Endodermal cell (in vitro differentiated cells): ENCODE measurements at regions not wholly inside any gene's neighbourhood (a gene's known extent, or its start where the extent isn't known, plus 50 kb on each side); places are given as distances from the start of the nearest gene placed in this dataset.
A peak's percentile ranks its signal among the peaks of the same experiment; 100 is the strongest.

Experiments used
- DNase-seq: peaks from one replicate; pipeline ENCODE4 v3.0.0-alpha.2; 2017
- H3K27ac ChIP-seq: 2 replicates; pipeline ENCODE4 v1.5.1; 2013; ENCODE audit warnings: mild to moderate bottlenecking, low read depth, low read length, moderate library complexity
- H3K27me3 ChIP-seq: 2 replicates; pipeline ENCODE4 v1.6.1; 2013; ENCODE audit warnings: mild to moderate bottlenecking, low read length, moderate library complexity; ENCODE audit not compliant: insufficient read depth, control insufficient read depth, poor library complexity, severe bottlenecking
- H3K36me3 ChIP-seq: 2 replicates; pipeline ENCODE4 v1.7.0; 2013; ENCODE audit warnings: mild to moderate bottlenecking, low read length, moderate library complexity; ENCODE audit not compliant: control insufficient read depth, insufficient read depth
- H3K4me1 ChIP-seq: one replicate; pipeline ENCODE4 v1.7.0; 2013; ENCODE audit warnings: low read length; ENCODE audit not compliant: control insufficient read depth, insufficient read depth
- H3K4me3 ChIP-seq: 2 replicates; pipeline ENCODE4 v1.5.1; 2013; ENCODE audit warnings: mild to moderate bottlenecking, low read length, moderate library complexity
- H3K9ac ChIP-seq: 2 replicates; pipeline ENCODE4 v1.6.1; 2013; ENCODE audit warnings: mild to moderate bottlenecking, low read length, moderate library complexity; ENCODE audit not compliant: poor library complexity, severe bottlenecking; ENCODE audit errors: extremely low read depth
- H3K9me3 ChIP-seq: 2 replicates; pipeline ENCODE4 v1.6.1; 2013; ENCODE audit warnings: mild to moderate bottlenecking, low read length, moderate library complexity; ENCODE audit not compliant: control insufficient read depth
- H3K27ac Mint-ChIP-seq: 2 replicates; pipeline ENCODE4 v1.8.0; 2020; ENCODE audit warnings: mixed read lengths
- H3K27me3 Mint-ChIP-seq: 2 replicates; pipeline ENCODE4 v1.8.0; 2021; ENCODE audit warnings: mild to moderate bottlenecking, mixed read lengths; ENCODE audit not compliant: insufficient read depth
- H3K36me3 Mint-ChIP-seq: 2 replicates; pipeline ENCODE4 v1.8.0; 2020; ENCODE audit warnings: low read depth, mixed read lengths
- H3K4me1 Mint-ChIP-seq: 2 replicates; pipeline ENCODE4 v1.8.0; 2020; ENCODE audit warnings: mixed read lengths
- H3K4me3 Mint-ChIP-seq: 2 replicates; pipeline ENCODE4 v1.8.0; 2020; ENCODE audit warnings: mild to moderate bottlenecking, moderate library complexity, mixed read lengths
- H3K9me3 Mint-ChIP-seq: 2 replicates; pipeline ENCODE4 v1.8.0; 2020; ENCODE audit warnings: mild to moderate bottlenecking, mixed read lengths
- CTCF ChIP-seq: fragments of 200-600 bp; sonication (generic); conservative IDR thresholded peaks from 2 replicates; pipeline ENCODE4 v1.5.0; 2021; ENCODE audit warnings: antibody characterized with exemption, mild to moderate bottlenecking
- WGBS, 2 experiments: methylation state at CpG; one replicate each; pipeline versions ENCODE4 v1.1.5 to v1.1.7; 2013; ENCODE audit warnings: missing lambda C conversion rate in 2 of 2, mixed read lengths in 1 of 2; ENCODE audit not compliant: insufficient coverage in 1 of 2, insufficient read length in 1 of 2; 5-methylcytosine and 5-hydroxymethylcytosine counted together

DNA sequence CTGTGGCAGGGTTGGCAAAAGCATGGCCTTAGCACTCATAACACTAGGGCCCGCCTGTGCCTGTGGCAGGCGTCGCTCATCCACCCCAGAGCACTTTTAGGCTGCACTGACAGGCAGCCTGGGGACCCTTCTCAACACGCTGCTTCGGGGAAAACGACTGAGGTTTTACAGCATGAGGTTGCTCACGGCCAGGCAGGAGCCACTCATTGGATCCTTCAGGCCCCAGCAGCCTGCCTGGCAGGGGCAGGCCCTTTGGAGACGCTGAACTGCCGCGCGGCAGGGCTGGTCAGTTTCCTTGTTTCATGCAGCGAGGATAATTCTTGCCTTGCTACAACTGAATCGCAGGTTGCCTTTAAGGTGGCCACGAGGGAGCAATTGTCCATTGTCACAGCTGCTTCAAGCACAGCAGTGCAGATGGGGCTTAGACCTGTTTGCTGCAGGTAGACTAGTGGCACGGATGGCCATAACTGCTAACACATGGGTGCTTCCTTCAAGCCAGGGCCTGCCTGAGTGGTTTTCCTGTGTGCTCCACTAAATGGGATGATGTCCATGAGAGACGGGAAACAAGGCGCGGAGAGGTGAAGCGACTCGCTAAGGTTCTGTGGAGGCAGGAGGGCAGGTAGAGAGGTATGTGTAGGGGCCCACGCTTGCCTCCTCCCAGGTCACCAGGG lies 49.9 kb upstream of the HS6ST1 start:
- no peak overlapping the region for H3K9ac ChIP-seq
- peaks cover 7% of the 10 kb centered on the region for H3K36me3 Mint-ChIP-seq
- no peak overlapping the region for H3K4me3 ChIP-seq
- H3K36me3 ChIP-seq, result no peaks in the 10 kb centered on the region
- no peak for TF ChIP-seq CTCF
- 93 to 94% methylated on average over 18 to 21 of the region's 21 CpGs for WGBS, 2 experiments
- H3K9me3 ChIP-seq, result no peaks in the 10 kb centered on the region
- H3K4me3 Mint-ChIP-seq, result no peak overlapping the region
- H3K27ac ChIP-seq, result peak overlapping the region; percentile 99
- no peak overlapping the region for H3K27ac Mint-ChIP-seq
- H3K27me3 Mint-ChIP-seq, result no peaks in the 10 kb centered on the region
- H3K27me3 ChIP-seq, result no peaks in the 10 kb centered on the region
- H3K4me1 Mint-ChIP-seq, result peaks cover 5% of the 10 kb centered on the region
- peaks cover 2% of the 10 kb centered on the region for H3K4me1 ChIP-seq
- H3K9me3 Mint-ChIP-seq, result peaks cover 20% of the 10 kb centered on the region
- DNase-seq, result peak; percentile 45

GRCh38 chr2:128369108-128369555 lies 50.5 kb upstream of the HS6ST1 start:
- H3K27me3 Mint-ChIP-seq, result no peaks in the 10 kb centered on the region
- no peak overlapping the region for H3K4me3 ChIP-seq
- no peaks in the 10 kb centered on the region for H3K4me1 Mint-ChIP-seq
- no peaks in the 10 kb centered on the region for H3K36me3 ChIP-seq
- peak overlapping the region; percentile 99 for H3K27ac ChIP-seq
- H3K27me3 ChIP-seq, result no peaks in the 10 kb centered on the region
- H3K9me3 Mint-ChIP-seq, result peaks cover 20% of the 10 kb centered on the region
- no peak for TF ChIP-seq CTCF
- WGBS, 2 experiments, result 60 to 75% methylated on average over 4 to 12 of the region's 12 CpGs
- no peaks in the 10 kb centered on the region for H3K9me3 ChIP-seq
- H3K4me1 ChIP-seq, result no peaks in the 10 kb centered on the region
- peak; percentile 63 for DNase-seq
- H3K9ac ChIP-seq, result no peak overlapping the region
- H3K4me3 Mint-ChIP-seq, result no peak overlapping the region
- H3K27ac Mint-ChIP-seq, result no peak overlapping the region
- peaks cover 7% of the 10 kb centered on the region for H3K36me3 Mint-ChIP-seq

- no peak overlapping the region for H3K27ac Mint-ChIP-seq
- Histone ChIP-seq H3K27me3 (no peaks in the 10 kb centered on the region), H3K9me3 (no peaks in the 10 kb centered on the region), H3K9ac (no peak overlapping the region), H3K4me3 (no peak overlapping the region), H3K27ac (peak overlapping the region; percentile 99), H3K4me1 (no peaks in the 10 kb centered on the region), H3K36me3 (no peaks in the 10 kb centered on the region)
- DNase-seq, result peak; percentile 42
- no peaks in the 10 kb centered on the region for H3K27me3 Mint-ChIP-seq
- no peak overlapping the region for H3K4me3 Mint-ChIP-seq
- WGBS, 2 experiments, result 61 to 85% methylated on average over 9 to 17 of the region's 17 CpGs
- H3K9me3 Mint-ChIP-seq, result peaks cover 20% of the 10 kb centered on the region
- TF ChIP-seq CTCF, result no peak
- H3K4me1 Mint-ChIP-seq, result no peaks in the 10 kb centered on the region
- peaks cover 7% of the 10 kb centered on the region for H3K36me3 Mint-ChIP-seq
Observed at GRCh38 chr2:128369602-128370467, 51.2 kb upstream of the HS6ST1 start.
